Pancreas (tissue), 10 donors: ENCODE measurements at regions not wholly inside any gene's neighbourhood (a gene's known extent, or its start where the extent isn't known, plus 50 kb on each side); places are given as distances from the start of the nearest gene placed in this dataset.

Experiments used
- ATAC-seq, 4 donors: fragments of 200-7000 bp; cut with Tn5 transposase; one replicate each; pipeline versions ENCODE4 v1.8.0 to v1.9.1; 2020; ENCODE audit warnings: mild to moderate bottlenecking in 4 of 4, moderate library complexity in 4 of 4
- DNase-seq, 6 donors: peaks; one replicate each; pipeline ENCODE4 v3.0.0-alpha.2; 2020
- FAIRE-seq: peaks from 2 replicates; lab custom pipeline; 2012; peaks lifted over from hg19 to GRCh38; lab: Jason Lieb, UNC
- H3K27ac ChIP-seq, 4 donors: fragments of 200-600 bp; sonication (generic); 1 replicate in 3 of 4; 2 replicates in 1 of 4; pipeline versions ENCODE4 v1.5.0 to v1.8.0; 2020
- H3K27me3 ChIP-seq, 4 donors: fragments of 200-600 bp; one replicate each; pipeline ENCODE4 v1.8.0; 2021
- H3K36me3 ChIP-seq, 3 donors: fragments of 200-600 bp; sonication (generic) in 1 of 3; one replicate each; pipeline versions ENCODE4 v1.5.0 to v1.8.0; 2020 to 2021
- H3K4me1 ChIP-seq, 3 donors: fragments of 200-600 bp; one replicate each; pipeline ENCODE4 v1.8.0; 2021
- H3K4me3 ChIP-seq, 4 donors: fragments of 200-600 bp; sonication (generic) in 2 of 4; one replicate each; pipeline versions ENCODE4 v1.5.0 to v1.8.0; 2020 to 2021
- H3K9me3 ChIP-seq, 4 donors: fragments of 200-600 bp; one replicate each; pipeline ENCODE4 v1.8.0; 2021
- WGBS, 2 donors: extraction: QIAGEN DNeasy Blood & Tissue Kit; methylation state at CpG; one replicate each; pipeline ENCODE4 v1.1.7; 2013; 5-methylcytosine and 5-hydroxymethylcytosine counted together
- intact Hi-C, 3 donors: fragments of 100-400 bp; cut with DNase I; formaldehyde crosslinking; loops; one replicate each; pipeline versions ENCODE4 v1.11.1 to v1.14.2; 2022
- TF ChIP-seq, protein P1 (sequence below), 4 donors: fragments of 200-600 bp; sonication (generic) in 3 of 4; IDR thresholded peaks; one replicate each; pipeline versions ENCODE4 v1.5.0 to v1.8.0; 2021; ENCODE audit warnings: antibody characterized with exemption in 4 of 4
- donor health status: healthy with polysubstance abuse.
- donor health status: DM: no; HTN: no; CAD: no; lungs with moderate emphysema.
- donor health status: DM: no; HTN: no; CAD: no.
- donor health status: control.
- donor health status: control.
- donor health status: Bipolar disorder and iron deficiency.
- donor health status: DM: yes; HTN: yes; CAD: no.
- donor health status: DM: no; HTN: no; CAD: no.
- donor health status: DM: no; HTN: no; CAD: no.
- donor health status: DM: yes; HTN: yes; CAD: no.

DNA sequence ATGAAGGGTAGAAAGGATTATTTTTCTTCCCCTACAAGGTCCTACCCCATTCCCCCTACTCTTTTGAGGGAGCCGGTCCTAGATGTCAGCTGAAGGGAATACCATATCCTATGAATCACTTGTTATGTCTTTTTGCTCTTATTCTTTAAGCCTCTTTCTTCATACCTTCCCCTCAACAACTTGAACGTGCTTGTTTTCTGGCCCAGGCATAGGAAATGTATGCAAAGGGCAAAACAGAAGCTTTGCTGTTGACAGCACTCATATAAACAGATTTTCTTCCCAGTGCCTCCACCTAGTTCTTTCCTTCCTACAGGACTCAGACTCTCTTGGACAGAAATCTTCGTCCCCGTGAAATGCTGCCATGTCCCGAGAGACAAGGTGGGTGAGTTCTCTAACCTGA lies 64.6 kb downstream of the TMEM17 start:
- FAIRE-seq = no peak

DNA sequence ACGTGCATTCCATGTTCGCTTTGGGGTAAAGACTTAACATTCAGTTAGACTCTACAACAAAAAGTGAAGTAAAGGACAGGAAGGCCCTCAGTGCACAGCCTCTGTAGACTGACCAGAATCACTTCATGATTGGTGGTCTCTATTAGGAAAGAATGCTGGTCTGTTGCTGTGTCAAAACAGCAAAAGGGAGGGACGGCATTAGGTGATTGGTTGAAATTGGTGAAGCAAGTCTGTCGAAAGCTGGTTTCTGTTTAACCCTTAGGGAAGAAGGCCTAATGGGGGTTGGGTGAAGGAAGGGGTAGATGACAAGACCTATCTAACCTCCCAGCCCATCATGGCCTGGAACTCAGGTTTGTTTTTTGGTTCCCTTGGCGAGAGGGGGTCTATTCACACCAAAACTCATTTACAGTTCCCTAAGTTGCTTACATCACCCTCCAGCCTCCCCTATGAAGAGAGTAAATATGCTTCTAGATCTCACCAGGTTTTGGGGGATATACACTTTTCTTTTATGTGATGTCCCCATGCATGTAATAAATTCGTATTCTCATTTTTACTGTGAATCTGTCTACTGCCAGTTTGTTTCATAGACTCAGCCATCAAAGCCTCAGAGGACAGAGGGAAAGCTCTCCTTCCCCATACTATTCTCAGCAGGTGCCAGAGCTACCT lies 65.6 kb downstream of the TMEM17 start:
- ATAC-seq (no peak), DNase-seq (no peak), FAIRE-seq (no peak)
- Histone ChIP-seq H3K36me3 (no peaks in the 10 kb centered on the region), H3K27me3 (no peaks in the 10 kb centered on the region), H3K4me1 (no peaks in the 10 kb centered on the region), H3K9me3 (no peaks in the 10 kb centered on the region), H3K27ac (no peak overlapping the region), H3K4me3 (no peak overlapping the region)
- WGBS, 2 donors = 79 to 83% methylated on average over 6 of the region's 6 CpGs
- TF ChIP-seq, protein P1, sequence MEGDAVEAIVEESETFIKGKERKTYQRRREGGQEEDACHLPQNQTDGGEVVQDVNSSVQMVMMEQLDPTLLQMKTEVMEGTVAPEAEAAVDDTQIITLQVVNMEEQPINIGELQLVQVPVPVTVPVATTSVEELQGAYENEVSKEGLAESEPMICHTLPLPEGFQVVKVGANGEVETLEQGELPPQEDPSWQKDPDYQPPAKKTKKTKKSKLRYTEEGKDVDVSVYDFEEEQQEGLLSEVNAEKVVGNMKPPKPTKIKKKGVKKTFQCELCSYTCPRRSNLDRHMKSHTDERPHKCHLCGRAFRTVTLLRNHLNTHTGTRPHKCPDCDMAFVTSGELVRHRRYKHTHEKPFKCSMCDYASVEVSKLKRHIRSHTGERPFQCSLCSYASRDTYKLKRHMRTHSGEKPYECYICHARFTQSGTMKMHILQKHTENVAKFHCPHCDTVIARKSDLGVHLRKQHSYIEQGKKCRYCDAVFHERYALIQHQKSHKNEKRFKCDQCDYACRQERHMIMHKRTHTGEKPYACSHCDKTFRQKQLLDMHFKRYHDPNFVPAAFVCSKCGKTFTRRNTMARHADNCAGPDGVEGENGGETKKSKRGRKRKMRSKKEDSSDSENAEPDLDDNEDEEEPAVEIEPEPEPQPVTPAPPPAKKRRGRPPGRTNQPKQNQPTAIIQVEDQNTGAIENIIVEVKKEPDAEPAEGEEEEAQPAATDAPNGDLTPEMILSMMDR (IDR thresholded peaks at IDR 0.05) = no peak
- intact Hi-C loops = no loop called here

More for the DNA sequence above, 64.6 kb downstream of the TMEM17 start:
- 88% methylated on average over 5 of the region's 5 CpGs for WGBS, 2 donors
- Histone ChIP-seq H3K36me3 (no peaks in the 10 kb centered on the region), H3K4me3 (no peak overlapping the region), H3K27me3 (no peaks in the 10 kb centered on the region), H3K9me3 (no peaks in the 10 kb centered on the region), H3K4me1 (no peaks in the 10 kb centered on the region), H3K27ac (no peak overlapping the region)
- intact Hi-C loops = no loop called here
- TF ChIP-seq, protein P1 (IDR thresholded peaks at IDR 0.05) = no peak
- ATAC-seq (no peak), DNase-seq (no peak)

DNA sequence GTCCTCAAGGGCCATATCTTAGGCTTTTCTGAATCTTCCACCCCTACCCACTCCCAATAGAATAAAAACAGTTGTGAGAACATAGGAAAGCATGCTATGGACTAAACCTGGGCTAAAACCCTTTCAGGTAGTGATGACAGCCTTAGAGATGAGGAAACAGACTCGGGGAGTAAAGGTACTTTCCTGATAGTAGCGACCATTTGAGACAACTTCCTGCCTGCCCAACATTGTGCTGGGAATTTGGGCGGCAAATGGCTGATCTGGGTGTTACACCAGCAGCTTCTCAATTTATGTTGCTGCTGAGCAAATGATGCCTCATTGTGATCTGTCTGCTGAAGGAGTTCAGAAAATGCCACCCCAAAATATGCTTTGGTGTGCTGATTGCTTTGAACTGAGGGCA lies 66.6 kb downstream of the TMEM17 start:
- Histone ChIP-seq H3K27ac (no peak overlapping the region), H3K4me1 (no peaks in the 10 kb centered on the region), H3K9me3 (no peaks in the 10 kb centered on the region), H3K4me3 (no peak overlapping the region), H3K27me3 (no peaks in the 10 kb centered on the region), H3K36me3 (no peaks in the 10 kb centered on the region)
- 76 to 87% methylated on average over 3 of the region's 3 CpGs for WGBS, 2 donors
- TF ChIP-seq, protein P1 (IDR thresholded peaks at IDR 0.05) = no peak
- intact Hi-C loops = no loop called here
- FAIRE-seq (no peak), DNase-seq (no peak), ATAC-seq (no peak)

- no peaks in the 10 kb centered on the region for H3K36me3 ChIP-seq
- intact Hi-C loops = no loop called here
- no peak overlapping the region for H3K4me3 ChIP-seq
- no peak for DNase-seq
- no peak overlapping the region for H3K27ac ChIP-seq
- no peak for ATAC-seq
- TF ChIP-seq, protein P1 (IDR thresholded peaks at IDR 0.05) = no peak
- no peaks in the 10 kb centered on the region for H3K4me1 ChIP-seq
- 86 to 93% methylated on average over 5 of the region's 5 CpGs for WGBS, 2 donors
- H3K9me3 ChIP-seq = no peaks in the 10 kb centered on the region
- FAIRE-seq = no peak
- H3K27me3 ChIP-seq = no peaks in the 10 kb centered on the region
Measured at GRCh38 chr2:62437785-62438184, 68.2 kb downstream of the TMEM17 start.

DNA sequence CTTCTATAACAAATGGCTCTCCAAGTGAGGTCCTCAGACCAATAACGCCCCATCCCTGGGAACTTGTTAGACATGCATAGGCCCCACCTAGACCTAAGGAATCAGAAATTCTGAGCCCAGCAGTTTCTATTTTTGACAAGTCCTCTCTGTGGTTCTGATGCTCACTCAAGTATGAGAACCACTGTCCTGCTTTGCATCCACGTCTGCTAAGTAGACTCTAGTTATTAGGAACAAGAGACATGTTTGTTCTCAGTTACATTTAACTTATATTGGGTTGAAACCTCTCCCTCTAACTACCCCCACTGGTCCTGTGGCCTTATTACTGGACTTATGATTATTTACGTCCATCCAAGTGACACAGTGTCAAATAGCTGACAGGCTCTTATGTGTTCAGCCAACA lies 70.3 kb downstream of the TMEM17 start:
- no peak for FAIRE-seq
- WGBS, 2 donors = 71 to 80% methylated on average over 3 of the region's 3 CpGs

More for the DNA sequence above, 70.3 kb downstream of the TMEM17 start:
- DNase-seq (no peak), ATAC-seq (no peak)
- no peaks in the 10 kb centered on the region for H3K36me3 ChIP-seq
- no peaks in the 10 kb centered on the region for H3K4me1 ChIP-seq
- no peaks in the 10 kb centered on the region for H3K9me3 ChIP-seq
- H3K27ac ChIP-seq = no peak overlapping the region
- H3K27me3 ChIP-seq = no peaks in the 10 kb centered on the region
- TF ChIP-seq, protein P1 (IDR thresholded peaks at IDR 0.05) = no peak
- H3K4me3 ChIP-seq = no peak overlapping the region
- intact Hi-C loops = no loop called here
